Right lobe of liver (tissue), 4 donors: ENCODE measurements at regions not wholly inside any gene's neighbourhood (a gene's known extent, or its start where the extent isn't known, plus 50 kb on each side); places are given as distances from the start of the nearest gene placed in this dataset.

ENCODE experiments used
- POLR2A ChIP-seq: fragments of 450-650 bp; IDR thresholded peaks from one replicate; pipeline ENCODE4 v1.6.1; 2017; ENCODE audit warnings: antibody characterized with exemption, mild to moderate bottlenecking
- TF ChIP-seq, protein P1 (sequence below), 4 donors: fragments of 200-600 bp in 3 of 4; fragments of 450-650 bp in 1 of 4; IDR thresholded peaks; one replicate each; pipeline versions ENCODE4 v1.5.1 to v1.8.0; 2016 to 2022; ENCODE audit warnings: antibody characterized with exemption in 4 of 4, mild to moderate bottlenecking in 2 of 4
- donor health status: DM: no; HTN: no; CAD: no.
- donor health status: DM: no; HTN: no; CAD: no.
- donor health status: DM: no; HTN: yes; CAD: no.

DNA sequence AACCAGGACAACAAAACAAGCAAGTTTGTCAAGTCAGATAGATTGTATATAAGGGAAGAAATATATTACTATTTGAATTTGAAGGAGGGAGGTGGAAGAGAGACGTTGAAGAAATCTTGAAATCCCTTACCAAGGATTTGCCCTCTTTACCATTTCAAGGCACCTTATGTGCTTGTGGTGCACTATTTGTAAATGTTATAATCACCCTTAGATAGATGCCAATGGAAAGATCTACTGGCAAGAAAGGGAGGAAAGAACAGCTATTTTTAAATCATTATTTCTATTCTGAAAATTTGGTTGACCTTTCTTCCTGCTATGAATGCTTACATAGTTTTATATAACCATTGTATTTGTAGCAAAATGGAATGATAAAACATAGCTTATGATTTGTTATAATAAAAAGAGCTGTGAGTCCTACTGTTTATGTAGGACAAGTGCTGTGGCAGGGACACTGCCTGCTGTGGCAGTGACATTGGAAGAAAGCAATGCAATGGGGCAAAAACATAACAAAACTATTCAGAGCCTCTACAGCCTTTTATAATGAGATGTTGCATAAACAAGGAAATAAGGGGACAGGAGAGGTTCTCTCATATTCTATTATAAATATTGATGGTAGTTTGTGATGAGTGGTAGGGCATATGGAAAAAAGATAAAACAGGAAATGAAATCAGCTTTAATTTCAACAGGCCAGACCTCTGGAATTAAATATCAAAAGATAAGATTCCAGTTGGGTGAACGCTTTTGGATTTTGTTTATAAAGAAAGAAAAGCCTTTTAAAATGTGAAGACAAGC lies 1145.2 kb upstream of the GJE1 start:
- TF ChIP-seq, protein P1, sequence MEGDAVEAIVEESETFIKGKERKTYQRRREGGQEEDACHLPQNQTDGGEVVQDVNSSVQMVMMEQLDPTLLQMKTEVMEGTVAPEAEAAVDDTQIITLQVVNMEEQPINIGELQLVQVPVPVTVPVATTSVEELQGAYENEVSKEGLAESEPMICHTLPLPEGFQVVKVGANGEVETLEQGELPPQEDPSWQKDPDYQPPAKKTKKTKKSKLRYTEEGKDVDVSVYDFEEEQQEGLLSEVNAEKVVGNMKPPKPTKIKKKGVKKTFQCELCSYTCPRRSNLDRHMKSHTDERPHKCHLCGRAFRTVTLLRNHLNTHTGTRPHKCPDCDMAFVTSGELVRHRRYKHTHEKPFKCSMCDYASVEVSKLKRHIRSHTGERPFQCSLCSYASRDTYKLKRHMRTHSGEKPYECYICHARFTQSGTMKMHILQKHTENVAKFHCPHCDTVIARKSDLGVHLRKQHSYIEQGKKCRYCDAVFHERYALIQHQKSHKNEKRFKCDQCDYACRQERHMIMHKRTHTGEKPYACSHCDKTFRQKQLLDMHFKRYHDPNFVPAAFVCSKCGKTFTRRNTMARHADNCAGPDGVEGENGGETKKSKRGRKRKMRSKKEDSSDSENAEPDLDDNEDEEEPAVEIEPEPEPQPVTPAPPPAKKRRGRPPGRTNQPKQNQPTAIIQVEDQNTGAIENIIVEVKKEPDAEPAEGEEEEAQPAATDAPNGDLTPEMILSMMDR (IDR thresholded peaks at IDR 0.05) = no peak
- TF ChIP-seq POLR2A = no peak
